GM19239 (cell line): ENCODE measurements at regions not wholly inside any gene's neighbourhood (a gene's known extent, or its start where the extent isn't known, plus 50 kb on each side); places are given as distances from the start of the nearest gene placed in this dataset.
"Not testable (repeated sequence)": the region's sequence is repeated elsewhere in the genome, so short reads cannot be mapped to it uniquely, and the experiment has no call there.

Source experiments
- DNase-seq: peaks from one replicate; pipeline ENCODE4 v3.0.0; 2011; ENCODE audit warnings: low spot score; ENCODE audit not compliant: insufficient read length
- FAIRE-seq: peaks from 2 replicates; lab custom pipeline; 2011; peaks lifted over from hg19 to GRCh38; lab: Jason Lieb, UNC

DNA sequence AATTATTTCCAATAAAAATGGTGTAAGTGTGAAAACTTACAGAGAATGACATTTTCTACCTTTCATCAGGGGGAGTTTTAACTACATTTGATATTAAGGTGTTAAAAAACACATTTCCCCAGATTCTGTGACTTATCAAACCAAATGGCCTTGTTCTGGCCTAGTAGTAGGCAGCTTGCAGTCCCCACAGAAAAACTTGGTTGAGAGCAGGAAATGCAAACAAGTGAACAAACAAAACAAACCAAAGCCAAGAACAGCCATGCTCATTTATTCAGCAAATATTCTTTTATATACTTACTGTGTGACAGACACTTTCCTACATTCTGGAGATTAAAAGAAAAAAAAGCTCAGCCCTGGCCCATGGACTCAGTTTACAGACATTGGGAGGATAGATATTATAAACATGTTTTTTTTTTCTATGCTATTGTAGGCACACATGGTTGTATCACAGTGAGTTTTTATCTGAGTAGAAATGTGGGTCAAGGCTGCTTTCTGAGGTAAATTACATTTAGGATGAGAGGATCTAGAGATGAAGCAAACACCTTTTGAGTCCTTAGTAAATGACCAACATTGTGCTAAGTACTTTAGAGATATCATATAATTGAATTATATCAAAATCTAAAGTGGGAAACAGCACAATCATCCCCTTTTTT lies 449.2 kb upstream of the AADAT start:
- FAIRE-seq, result no peak
- no peak for DNase-seq

DNA sequence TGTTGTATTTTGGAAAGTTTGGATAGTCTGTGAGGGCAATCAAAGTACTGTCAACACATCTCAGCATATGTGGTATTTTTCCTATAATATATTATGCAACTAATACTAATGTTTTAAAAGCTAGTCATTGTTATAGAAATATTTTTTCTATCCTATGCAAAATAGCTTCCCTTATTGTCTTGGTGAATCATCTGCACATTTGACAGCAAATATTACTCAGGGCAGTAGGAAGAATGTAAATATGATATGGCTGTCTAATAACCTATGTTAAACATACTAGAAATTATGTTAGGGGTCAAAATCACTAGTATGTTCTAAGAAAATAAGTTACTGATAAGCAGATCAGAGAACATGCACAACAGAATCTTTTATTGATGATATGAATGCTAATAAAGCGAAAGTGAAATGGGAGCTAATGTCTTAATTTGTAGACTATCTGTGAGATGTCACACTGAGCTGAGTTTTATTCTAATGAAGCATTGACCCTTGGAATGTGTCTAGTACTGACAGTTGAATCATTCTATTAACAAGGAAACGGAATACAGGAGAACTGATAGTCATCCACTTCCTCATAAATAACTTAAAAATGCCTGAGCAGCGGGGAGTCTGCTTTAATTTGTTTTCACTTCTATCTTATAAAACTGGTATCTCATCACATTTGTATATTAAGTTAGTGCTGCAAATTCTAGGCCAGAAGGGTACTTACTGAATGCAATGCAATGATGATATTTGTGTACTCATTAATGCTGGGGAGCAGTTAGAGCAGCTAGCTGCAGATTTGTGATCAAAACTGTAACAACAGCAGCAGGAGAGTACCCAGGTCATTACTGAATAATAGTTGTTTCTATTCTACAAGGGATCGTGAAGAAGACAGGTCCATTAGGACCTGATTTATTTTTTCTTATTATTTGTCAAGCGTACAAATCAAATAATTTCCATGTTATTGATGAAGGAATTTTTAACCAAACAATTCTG lies 440.3 kb upstream of the AADAT start:
- DNase-seq (no peak), FAIRE-seq (no peak)

DNA sequence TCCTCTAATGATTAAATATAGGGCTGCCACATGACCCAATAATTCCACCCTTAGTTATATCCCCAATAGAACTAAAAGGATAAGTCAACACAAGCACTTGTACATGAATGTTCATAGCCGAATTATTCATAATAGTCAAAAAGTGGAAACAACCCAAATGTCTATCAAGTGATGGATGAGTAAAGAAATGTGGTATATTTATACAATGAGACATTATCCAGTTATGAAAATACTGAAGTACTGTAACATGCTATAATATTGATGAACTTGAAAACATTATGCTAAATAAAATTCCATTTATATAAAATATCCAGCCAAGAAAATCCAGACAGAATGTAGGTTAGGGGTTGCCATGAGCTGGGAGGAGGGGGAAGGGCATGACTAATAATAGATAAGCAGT lies 436.7 kb upstream of the AADAT start:
- no peak for FAIRE-seq

DNA sequence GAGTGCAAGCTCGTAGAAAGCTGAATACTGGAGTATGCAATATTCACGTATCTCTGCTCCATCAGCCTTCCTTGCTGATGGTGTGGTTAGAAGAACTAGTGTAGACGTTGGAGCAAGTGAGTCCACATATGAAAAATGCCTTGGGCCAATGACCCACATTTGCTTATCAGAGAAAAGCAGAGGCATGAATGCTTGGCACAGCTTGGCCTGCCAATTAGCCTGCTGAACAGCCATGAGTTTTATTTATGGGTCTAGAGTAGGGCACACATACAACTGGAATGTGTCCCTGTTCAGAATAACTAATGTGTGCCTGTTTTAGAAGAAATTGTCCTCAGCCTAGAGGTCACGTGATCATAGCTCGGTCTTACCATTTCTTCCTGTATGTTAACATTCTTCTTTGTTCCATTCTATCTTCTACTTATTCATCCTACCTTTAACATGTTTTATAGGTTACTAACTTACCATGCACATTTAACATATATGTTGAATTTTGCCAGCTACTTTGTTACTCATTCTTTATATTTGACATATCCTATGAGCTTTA lies 432.7 kb upstream of the AADAT start:
- no peak for FAIRE-seq

More for the DNA sequence above, 436.7 kb upstream of the AADAT start:
- DNase-seq, result no peak

DNA sequence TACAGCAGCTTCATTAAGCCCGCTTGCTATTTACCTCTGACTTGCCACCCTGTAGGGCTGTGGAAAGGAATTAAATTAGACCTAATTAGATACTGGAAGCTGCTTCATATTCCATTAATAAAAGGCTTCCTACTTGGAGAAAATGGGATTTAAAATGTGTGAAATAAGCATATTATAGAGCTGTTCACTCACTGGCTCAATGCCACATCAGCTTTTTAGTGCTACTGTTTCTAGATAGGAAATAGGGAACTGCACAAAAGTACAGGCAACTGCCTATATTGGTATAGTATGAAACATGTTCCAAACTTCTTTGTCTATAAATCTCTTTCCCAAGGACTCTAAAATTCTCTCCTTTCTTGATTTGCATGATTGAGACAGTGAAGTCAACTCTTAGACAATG lies 407.9 kb upstream of the AADAT start:
- DNase-seq (no peak), FAIRE-seq (no peak)

More for the DNA sequence above, 432.7 kb upstream of the AADAT start:
- DNase-seq, result no peak

DNA sequence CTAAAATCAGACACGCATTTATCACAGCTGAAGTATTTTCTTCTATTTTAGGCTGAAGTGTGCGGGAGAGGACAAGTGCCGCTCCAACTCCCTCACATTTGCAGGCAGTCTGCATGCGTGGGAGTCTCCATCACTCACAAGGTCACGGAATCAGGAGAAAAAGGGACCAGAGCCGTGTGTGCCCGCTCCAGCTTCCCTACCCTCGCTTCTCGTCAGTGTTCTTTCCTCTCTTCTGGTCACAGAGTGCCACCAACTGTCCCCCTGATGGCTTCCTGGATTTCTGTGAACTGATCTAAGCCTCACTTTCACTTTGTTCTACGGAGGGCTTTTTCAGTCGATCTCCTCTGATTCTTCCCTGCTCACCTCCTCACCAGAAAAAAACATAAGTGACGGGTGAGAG lies 407.4 kb upstream of the AADAT start:
- peak; percentile 1 for DNase-seq
- FAIRE-seq, result peak; percentile 44

DNA sequence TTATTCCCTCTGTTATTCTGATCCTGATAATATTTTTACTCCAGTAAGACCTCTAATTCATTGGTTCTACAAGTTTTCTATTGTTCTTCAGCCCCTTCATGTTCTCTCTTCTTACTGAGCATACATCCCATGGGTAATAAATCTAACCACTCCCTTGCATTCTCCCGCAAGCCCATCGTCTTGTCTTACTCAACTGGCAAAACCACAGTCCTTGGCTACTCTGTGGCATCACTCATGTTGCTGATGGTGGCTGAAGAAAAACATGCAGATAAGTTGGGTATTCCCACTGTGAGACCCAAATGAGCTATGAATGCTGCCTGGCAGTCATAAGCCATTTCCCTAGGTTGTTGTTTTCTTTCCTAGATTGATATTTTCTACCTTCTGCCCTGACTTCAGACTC lies 402.2 kb upstream of the AADAT start:
- DNase-seq, result no peak
- no peak for FAIRE-seq

DNA sequence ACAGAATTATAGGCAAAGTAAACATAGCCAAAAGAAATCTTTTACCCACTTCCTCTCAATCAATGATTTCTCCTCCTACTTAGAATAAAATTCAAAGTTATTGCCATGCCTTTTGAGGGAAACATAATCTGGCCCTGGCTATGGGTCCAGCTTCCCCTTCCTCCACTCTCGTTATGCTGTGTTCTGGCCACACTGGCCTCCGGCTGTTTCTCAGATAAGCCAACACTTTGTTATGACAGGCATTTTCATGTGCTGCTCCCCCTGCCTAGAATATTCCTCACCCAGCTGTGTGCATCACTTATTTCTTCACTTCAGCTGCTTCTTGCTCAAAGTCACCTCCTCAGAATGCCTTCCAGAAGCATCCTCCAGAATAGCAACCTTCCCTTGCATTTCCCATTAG lies 386.6 kb upstream of the AADAT start:
- FAIRE-seq (no peak), DNase-seq (no peak)

DNA sequence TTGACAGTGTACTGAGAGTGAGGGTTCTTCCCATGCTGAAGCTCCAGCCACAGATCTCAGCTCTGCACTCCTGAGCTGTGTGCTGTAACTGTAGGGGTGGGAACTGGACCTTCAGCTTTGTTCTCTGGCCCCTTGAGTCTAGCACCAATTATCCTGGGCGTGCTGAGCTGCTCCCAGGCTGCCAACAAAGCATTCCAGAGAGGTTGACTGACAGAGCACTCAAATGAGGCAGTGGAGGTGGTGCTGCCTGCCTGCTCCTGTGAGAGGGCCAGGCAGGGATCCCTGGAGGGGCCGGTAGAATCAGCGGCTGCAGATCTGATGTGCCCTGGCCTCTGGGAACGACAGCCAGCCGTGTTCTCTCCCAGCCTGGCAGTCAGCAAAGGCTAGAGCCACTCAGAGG lies 375.7 kb upstream of the AADAT start:
- no peak for DNase-seq
- FAIRE-seq, result no peak

DNA sequence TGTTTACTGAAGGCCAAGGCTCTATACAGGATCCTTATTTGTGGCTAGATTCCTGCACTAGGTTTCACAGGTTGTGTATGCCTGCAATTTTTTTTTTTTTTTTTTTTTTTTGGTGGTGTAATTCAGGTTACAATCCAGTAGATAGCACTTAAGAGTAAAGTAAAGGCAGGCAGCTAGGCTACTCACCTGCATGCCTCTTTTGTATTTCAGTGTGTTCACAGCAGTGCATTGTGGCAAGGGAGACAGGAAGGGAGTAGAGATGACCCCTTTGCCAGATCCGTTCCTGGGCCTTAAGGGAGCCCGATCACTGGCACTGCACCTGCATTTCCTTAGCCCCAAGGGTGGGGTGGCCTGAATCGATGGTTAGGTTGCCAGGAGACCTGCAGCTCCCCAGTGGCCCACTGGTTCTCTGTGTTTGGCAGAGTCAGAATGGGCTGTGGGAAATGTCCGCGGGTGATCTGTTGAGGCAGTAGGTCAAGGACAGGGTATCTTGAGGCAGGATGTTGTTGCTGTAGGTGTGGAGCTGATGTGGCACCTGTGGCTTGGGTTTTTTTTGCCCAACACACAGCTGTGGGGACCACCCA lies 374.9 kb upstream of the AADAT start:
- no peak for FAIRE-seq
- no peak for DNase-seq

DNA sequence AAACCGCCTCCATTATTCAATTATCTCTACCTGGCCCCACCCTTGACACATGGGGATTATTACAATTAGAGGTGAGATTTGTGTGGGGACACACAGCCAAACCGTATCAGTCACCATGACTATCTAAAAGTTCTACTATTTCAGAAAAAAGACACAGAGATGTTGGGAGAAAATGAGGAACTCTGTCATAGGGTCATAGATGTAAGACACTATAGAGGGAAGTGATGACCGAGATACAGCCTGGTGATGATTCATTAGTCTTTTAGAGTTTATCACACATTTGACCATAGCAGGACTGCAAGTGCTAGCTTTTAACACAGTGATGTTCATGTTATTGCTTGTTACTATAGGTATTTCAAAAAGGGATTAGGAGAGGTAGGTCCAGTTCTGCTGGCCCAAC lies 357.0 kb upstream of the AADAT start:
- DNase-seq (no peak), FAIRE-seq (no peak)

DNA sequence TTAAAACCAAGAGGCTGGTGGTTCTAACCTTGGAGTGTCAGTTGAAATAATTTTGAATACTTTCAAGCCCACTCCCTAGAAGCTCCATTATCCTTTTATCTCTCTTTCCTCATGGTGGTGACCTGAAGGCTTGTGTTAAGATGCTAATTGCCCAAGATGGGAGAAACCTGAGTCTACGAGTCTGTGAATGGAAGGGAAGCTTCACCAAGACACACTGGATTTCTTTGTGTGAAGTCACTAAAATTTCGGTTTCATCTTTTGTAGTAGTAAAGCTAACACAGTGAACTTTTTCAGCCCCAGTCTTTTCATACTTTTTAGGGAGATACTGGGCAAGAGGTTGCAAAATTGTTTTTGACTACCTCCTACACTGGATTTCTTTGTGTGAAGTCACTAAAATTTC lies 351.4 kb upstream of the AADAT start:
- FAIRE-seq, result not testable (repeated sequence)

DNA sequence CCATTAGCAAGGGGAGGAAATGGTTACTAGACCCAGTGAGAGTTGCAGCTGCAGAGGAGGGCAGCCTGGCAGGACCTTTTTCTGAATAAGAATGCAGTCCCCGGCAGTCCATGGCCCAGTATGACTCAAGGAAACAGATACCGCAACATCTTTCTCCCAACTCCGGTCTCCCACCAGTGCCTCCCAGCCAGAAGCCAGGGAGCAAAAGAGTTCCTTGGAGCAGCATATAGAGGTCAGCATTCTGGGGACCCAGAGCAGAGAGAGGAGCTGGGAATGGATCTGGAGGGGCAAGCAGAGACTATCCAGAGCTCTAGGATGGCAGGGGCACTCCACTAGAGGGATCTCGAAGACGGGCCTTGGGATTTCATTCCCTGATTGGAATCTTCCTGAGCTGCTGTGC lies 339.2 kb upstream of the AADAT start:
- DNase-seq (no peak), FAIRE-seq (no peak)

More for the DNA sequence above, 351.4 kb upstream of the AADAT start:
- not testable (repeated sequence) for DNase-seq

DNA sequence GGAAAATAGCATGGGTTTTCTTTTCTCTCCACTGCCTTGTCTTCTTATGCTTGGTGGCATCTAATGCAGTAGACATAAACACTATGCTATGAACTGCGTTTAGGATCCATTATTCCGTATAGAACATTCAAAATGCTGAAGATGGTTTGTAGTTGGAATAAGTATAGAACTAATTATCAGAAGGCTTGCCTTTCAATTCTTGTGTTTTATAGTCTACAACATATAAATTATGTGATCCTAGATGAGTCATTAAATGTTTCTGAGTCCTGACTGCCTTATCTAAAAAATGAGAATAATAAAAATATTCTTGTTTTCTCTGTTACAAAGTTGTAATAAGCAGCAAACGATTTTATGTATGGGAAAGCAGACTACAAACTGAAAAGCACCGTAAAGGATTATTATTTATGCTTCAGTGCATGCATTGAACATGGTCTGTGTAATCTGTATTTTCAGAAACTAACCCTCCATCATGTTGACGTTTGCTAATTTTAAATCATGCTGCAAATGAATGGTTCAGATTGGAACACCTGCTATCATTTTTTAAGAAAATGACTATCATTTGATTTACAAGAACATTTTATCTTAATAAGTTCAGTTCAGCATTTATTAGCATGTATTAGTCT lies 335.9 kb upstream of the AADAT start:
- no peak for FAIRE-seq

DNA sequence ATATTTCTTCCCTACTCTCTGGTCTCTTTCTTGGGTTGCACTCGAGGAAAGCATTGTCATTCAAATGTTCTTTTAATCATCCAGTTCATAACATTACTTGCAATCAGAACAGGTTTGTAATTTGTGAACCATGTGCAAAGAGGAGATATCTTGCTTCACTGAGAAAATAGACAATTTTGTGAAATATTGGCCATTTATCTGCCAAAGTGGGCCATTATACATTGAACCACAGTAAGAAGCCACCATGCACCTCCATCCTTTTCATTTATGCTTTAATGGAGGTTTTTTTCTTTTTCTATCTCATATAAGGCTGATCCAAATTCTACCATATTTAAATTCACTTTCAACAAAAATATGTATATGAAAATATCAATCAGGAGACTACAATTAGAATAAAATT lies 335.3 kb upstream of the AADAT start:
- FAIRE-seq (no peak), DNase-seq (no peak)

More for the DNA sequence above, 335.9 kb upstream of the AADAT start:
- DNase-seq, result no peak

DNA sequence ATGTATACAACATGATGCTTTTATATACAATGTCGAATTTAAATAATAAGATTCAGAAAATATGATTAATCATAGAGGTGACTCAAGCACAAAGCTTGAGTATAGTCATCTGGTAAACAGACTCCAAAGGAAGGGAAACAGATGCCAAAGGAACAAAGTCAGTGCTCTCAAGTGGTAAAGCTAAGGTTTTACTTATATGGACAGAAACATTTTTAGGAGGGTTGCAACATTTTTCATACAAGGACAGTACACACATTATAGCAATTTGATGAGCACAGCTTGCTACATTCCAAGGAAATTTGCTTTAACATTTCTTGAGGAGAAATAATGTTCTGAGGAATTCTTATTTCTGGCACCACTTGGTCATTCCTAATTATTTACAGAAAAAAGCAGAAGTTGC lies 333.4 kb upstream of the AADAT start:
- FAIRE-seq, result no peak

DNA sequence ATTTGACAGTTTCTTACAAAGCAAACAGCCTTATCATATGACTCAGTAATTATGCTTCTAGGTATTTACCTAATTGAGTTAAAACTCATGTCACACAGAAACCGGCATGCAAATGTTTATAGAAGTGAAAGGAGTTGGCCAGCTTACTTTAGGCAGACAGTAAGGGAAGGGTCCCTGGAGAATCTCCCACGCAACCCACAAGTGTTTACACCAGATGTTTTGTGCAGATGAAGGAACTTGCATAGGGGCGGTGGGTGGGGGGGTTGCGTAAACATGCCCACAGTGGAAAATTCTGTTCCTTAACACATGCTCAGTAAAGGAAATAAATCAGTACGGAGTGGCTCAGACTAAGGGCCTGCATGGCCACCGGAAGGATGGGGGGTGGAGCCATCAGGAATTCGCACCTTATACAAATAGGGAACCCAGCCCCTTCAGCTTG lies 330.5 kb upstream of the AADAT start:
- DNase-seq, result no peak
- FAIRE-seq, result no peak

More for the DNA sequence above, 333.4 kb upstream of the AADAT start:
- DNase-seq, result no peak

DNA sequence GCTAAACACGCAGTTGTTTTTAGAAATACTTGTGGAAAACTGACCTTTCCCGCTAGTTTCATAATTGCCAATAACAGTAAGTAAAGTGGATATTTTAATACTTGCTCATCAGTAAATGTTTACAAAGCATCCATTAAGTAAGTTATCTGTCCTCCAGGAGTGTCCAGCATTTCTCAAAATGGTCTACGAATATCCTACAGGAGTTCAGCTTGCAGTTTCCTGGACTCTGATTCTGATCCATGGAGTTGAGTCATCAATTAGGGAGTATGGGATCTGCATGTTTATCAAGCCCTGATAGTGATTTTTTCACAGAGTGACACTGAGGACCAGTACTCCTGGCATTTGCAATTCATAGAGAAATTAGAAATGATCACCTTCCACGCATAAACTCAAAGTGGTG lies 325.2 kb upstream of the AADAT start:
- no peak for DNase-seq
- no peak for FAIRE-seq

DNA sequence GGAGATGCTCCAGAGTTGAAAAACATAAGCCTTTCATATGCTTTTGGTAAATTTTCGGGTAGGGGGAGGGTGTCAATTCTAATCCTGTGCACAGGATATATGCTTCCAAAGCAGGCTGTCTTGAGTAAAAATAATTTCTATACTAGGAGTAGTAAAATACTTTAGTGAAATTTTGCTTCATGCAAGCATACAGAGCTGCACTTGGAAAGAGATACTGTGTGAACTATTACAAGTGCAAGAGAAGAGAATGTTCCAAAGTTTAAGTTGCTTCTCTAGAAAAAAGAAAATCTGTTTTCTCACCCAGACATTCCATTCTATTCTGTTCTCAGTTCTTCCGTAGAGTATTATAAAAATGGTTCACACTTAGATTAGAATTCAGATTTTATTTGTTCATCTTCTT lies 324.6 kb upstream of the AADAT start:
- FAIRE-seq (no peak), DNase-seq (no peak)

DNA sequence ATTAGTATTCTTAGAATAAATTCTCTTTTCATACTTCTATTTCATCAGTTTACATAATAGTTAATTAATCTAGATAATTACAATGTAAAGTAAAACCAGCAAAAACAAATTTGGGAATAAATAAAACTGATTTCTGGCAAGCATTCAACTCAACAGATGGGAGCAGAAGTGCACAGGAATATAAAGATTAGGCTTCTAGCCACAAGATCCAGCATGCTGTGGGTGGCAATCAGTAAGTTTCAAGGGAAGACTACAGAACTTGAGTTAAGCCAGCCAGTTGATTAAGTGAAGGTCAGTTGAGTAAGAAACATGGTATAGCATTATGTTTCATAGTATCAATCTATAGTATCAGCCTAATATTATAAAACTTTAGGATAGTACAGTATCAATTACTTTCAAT lies 324.2 kb upstream of the AADAT start:
- DNase-seq (no peak), FAIRE-seq (no peak)
